SK-N-MC (cell line): ENCODE measurements at regions not wholly inside any gene's neighbourhood (a gene's known extent, or its start where the extent isn't known, plus 50 kb on each side); places are given as distances from the start of the nearest gene placed in this dataset.

Experiments used
- EZH2 ChIP-seq: fragments of 200-600 bp; sonication (generic); IDR thresholded peaks from one replicate; pipeline ENCODE4 v1.6.1; 2017; ENCODE audit warnings: antibody characterized with exemption
- FOXP2 ChIP-seq: optimal IDR thresholded peaks from 2 replicates; pipeline ENCODE3; 2011; ENCODE audit warnings: mild to moderate bottlenecking, moderate library complexity; ENCODE audit not compliant: insufficient read depth; ENCODE audit errors: extremely low read length, control extremely low read depth
- POLR2AphosphoS5 ChIP-seq: IDR thresholded peaks from 2 replicates; pipeline ENCODE4 v1.6.1; 2012; ENCODE audit warnings: mild to moderate bottlenecking, low read depth, low read length, borderline replicate concordance

DNA sequence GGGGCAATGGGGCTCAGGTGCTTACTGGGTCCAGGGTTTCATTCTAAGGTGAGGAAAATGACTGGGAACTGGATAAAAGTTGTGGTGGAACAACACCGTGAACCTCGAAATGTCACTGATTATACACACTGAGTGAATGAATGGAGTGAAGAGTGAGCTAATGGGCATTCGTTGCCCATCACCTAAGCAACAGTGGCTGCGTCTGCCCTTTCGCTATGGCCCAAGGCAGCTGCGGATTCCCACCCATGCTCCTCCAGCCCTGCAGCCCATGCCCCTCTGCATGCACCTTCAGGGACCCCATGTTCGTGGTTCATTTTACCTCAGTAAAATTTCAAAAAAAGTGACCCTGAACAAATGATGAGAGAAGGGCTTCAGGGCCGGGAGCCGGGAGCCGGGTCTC, 196.3 kb downstream of the CTTN start:
- TF ChIP-seq POLR2AphosphoS5 (no peak), EZH2 (no peak), FOXP2 (no peak)
